Colonic mucosa (tissue), 4 donors: ENCODE measurements at regions not wholly inside any gene's neighbourhood (a gene's known extent, or its start where the extent isn't known, plus 50 kb on each side); places are given as distances from the start of the nearest gene placed in this dataset.
A peak's percentile ranks its signal among the peaks of the same experiment; 100 is the strongest.

Source experiments
- DNase-seq: peaks from one replicate; pipeline ENCODE4 v3.0.0-alpha.2; 2020
- H3K27ac ChIP-seq: fragments of 200-600 bp; one replicate; pipeline ENCODE4 v1.8.0; 2021
- H3K27me3 ChIP-seq: fragments of 200-600 bp; one replicate; pipeline ENCODE4 v1.8.0; 2021
- H3K36me3 ChIP-seq: fragments of 200-600 bp; one replicate; pipeline ENCODE4 v1.8.0; 2021
- H3K4me1 ChIP-seq: fragments of 200-600 bp; one replicate; pipeline ENCODE4 v1.8.0; 2021; ENCODE audit warnings: mild to moderate bottlenecking
- H3K4me3 ChIP-seq: fragments of 200-600 bp; one replicate; pipeline ENCODE4 v1.8.0; 2021
- H3K9ac ChIP-seq, 2 donors: one replicate each; pipeline ENCODE4 v1.7.0; 2013; ENCODE audit warnings: control low read depth in 2 of 2, low read depth in 2 of 2, low read length in 2 of 2
- H3K9me3 ChIP-seq: fragments of 200-600 bp; one replicate; pipeline ENCODE4 v1.8.0; 2021
- intact Hi-C: fragments of 100-400 bp; cut with DNase I; formaldehyde crosslinking; loops from one replicate; pipeline ENCODE4 v1.14.1; 2022
- TF ChIP-seq, protein P1 (sequence below): fragments of 200-600 bp; IDR thresholded peaks from one replicate; pipeline ENCODE4 v1.8.0; 2022; ENCODE audit warnings: antibody characterized with exemption, mild to moderate bottlenecking
- donor health status: healthy.
- donor health status: DM: no; HTN: no; CAD: no.
- donor health status: DM: no; HTN: no; CAD: no.

DNA sequence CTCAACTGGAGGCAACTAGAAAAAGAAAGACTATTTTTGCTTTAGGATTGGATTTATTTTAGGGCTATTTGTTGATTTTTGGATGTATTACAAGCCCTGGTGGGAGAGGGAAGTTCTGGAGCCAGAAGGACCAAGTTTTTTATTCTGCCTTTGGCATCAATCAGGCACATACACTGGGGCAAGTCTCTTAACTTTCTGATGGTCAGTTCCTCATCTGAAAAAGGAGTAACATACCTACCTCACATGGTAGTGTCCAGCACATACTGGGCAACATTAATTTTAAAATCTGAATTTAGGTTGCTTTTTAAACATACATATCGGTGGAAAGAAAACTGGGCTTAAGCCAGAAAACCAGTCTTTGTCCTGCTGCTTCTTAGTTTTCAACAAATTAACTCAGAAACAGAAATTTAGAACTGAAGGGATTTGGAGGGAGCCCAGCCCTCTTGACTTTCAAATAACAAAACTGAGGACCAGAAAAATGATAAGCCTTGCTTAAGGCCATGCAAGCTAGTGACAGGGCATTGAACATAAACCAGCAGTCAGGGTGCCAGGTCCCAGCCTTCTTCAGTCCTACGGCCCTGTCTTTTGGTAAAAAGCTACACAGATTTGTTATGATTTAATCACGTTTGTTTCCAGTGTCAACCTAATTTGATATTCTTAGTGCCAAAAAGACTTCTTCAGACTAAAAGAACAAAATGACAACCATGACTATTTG lies 90.2 kb upstream of the SLC38A2 start:
- no peaks in the 10 kb centered on the region for H3K27me3 ChIP-seq
- H3K9ac ChIP-seq: no peak overlapping the region
- no peaks in the 10 kb centered on the region for H3K9me3 ChIP-seq
- H3K27ac ChIP-seq: no peak overlapping the region
- no peak overlapping the region for H3K4me3 ChIP-seq
- H3K36me3 ChIP-seq: no peaks in the 10 kb centered on the region
- no peak for DNase-seq
- H3K4me1 ChIP-seq: peaks cover 4% of the 10 kb centered on the region
- TF ChIP-seq, protein P1, sequence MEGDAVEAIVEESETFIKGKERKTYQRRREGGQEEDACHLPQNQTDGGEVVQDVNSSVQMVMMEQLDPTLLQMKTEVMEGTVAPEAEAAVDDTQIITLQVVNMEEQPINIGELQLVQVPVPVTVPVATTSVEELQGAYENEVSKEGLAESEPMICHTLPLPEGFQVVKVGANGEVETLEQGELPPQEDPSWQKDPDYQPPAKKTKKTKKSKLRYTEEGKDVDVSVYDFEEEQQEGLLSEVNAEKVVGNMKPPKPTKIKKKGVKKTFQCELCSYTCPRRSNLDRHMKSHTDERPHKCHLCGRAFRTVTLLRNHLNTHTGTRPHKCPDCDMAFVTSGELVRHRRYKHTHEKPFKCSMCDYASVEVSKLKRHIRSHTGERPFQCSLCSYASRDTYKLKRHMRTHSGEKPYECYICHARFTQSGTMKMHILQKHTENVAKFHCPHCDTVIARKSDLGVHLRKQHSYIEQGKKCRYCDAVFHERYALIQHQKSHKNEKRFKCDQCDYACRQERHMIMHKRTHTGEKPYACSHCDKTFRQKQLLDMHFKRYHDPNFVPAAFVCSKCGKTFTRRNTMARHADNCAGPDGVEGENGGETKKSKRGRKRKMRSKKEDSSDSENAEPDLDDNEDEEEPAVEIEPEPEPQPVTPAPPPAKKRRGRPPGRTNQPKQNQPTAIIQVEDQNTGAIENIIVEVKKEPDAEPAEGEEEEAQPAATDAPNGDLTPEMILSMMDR: no peak
- intact Hi-C loops: no loop called here

DNA sequence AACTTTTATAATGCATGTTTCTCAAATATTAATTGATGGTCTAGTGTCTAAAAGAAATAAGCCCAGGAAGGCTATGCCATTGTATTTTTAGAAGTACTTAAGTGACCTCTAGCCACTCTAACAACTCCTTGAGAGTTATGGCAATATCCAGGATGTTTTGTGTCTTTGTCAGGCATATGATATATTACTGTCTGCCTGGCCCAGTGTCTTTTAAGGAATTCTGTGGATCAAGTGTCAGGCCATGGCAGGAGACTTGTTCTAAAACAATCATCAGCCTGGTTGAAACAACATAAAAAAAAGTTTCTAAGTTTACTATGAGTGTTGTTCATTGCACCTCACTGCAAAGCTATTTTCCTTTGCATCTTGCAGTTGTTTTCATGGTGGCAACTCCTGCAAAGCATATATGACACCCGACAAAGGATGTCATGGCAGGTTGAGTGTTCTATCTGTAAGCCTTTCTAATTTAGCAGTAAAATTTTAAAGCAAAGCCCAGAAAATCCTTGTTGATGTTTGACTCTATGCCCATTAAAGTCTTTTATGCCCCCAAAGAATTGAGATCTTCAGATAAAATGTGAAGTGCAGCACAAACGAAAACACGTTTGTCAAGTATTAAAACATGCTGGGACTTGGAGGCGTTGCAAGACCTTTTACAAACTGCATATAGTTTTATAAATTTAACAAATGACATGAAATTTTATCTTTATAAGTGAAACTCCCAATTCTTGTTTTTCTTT lies 89.5 kb upstream of the SLC38A2 start:
- Histone ChIP-seq H3K9me3 (no peaks in the 10 kb centered on the region), H3K27ac (no peak overlapping the region), H3K36me3 (no peaks in the 10 kb centered on the region), H3K4me3 (no peak overlapping the region), H3K4me1 (peaks cover 4% of the 10 kb centered on the region), H3K9ac (no peak overlapping the region), H3K27me3 (no peaks in the 10 kb centered on the region)
- DNase-seq: no peak
- intact Hi-C loops: no loop called here
- TF ChIP-seq, protein P1: no peak

GRCh38 chr12:46461459-46461858 lies 88.9 kb upstream of the SLC38A2 start:
- intact Hi-C loops: no loop called here
- H3K4me1 ChIP-seq: peaks cover 4% of the 10 kb centered on the region
- no peaks in the 10 kb centered on the region for H3K36me3 ChIP-seq
- no peak overlapping the region for H3K4me3 ChIP-seq
- no peak overlapping the region for H3K9ac ChIP-seq
- TF ChIP-seq, protein P1: no peak
- DNase-seq: no peak
- no peaks in the 10 kb centered on the region for H3K27me3 ChIP-seq
- H3K9me3 ChIP-seq: no peaks in the 10 kb centered on the region
- no peak overlapping the region for H3K27ac ChIP-seq

GRCh38 chr12:46460682-46461210 lies 88.2 kb upstream of the SLC38A2 start:
- no peaks in the 10 kb centered on the region for H3K36me3 ChIP-seq
- H3K4me3 ChIP-seq: no peak overlapping the region
- H3K27me3 ChIP-seq: no peaks in the 10 kb centered on the region
- intact Hi-C loops: no loop called here
- no peak for DNase-seq
- peaks cover 4% of the 10 kb centered on the region for H3K4me1 ChIP-seq
- no peak overlapping the region for H3K9ac ChIP-seq
- no peak overlapping the region for H3K27ac ChIP-seq
- TF ChIP-seq, protein P1: no peak
- H3K9me3 ChIP-seq: no peaks in the 10 kb centered on the region

DNA sequence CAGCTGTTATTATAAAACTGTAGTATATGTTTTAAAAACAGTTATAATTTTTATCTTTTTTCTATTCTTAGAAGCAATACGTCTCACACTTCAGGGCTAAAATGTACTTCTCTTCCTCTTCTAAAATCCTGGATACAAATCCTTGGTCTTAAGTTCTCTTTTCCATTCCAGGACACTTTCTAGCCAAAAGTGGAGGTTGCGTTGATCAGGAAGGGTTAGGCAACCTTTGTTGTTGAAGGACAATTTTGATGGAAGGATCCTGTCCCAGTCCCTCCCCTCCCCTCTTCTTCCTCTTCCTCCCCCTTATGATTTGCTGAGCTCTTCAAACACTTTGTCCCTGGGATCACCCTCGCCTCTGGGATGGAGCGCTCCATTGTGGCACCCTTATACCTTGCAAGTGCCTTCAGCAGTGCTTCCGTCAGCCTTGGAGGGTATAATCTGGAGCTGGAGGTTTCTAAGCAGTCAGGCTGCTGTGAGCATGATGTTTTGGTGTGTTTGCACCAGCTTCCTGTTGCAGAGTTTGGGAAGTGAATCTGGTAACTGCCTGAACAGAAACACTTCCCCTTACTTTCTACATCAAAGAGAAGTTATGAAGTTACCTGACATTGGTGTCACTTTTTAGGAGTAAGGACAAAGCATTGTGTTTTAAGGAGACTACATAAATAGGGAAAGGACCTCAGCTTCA lies 87.4 kb upstream of the SLC38A2 start:
- no peaks in the 10 kb centered on the region for H3K9me3 ChIP-seq
- no peak overlapping the region for H3K9ac ChIP-seq
- no peak overlapping the region for H3K4me3 ChIP-seq
- no peaks in the 10 kb centered on the region for H3K27me3 ChIP-seq
- H3K4me1 ChIP-seq: peaks cover 4% of the 10 kb centered on the region
- H3K36me3 ChIP-seq: no peaks in the 10 kb centered on the region
- intact Hi-C loops: no loop called here
- peak; percentile 21 for DNase-seq
- TF ChIP-seq, protein P1: no peak
- no peak overlapping the region for H3K27ac ChIP-seq
